IMR-90 (cell line): ENCODE measurements at regions not wholly inside any gene's neighbourhood (a gene's known extent, or its start where the extent isn't known, plus 50 kb on each side); places are given as distances from the start of the nearest gene placed in this dataset.

Experiments
- ATAC-seq: fragments of 200-7000 bp; cut with Tn5 transposase; 2 replicates; pipeline ENCODE4 v1.9.1; 2020; ENCODE audit warnings: low read depth, mild to moderate bottlenecking, moderate library complexity
- BruUV-seq: library from RNA; stranded (reverse); fragments of 400-500 nt; replicated peaks from 2 replicates; lab custom pipeline; 2021; lab: Mats Ljungman, UMichigan
- CTCF ChIA-PET: fragments of 300-600 bp; formaldehyde crosslinking; extraction: SDS; loops from one replicate; lab custom pipeline; 2021; ENCODE audit warnings: antibody characterized with exemption; lab: Yijun Ruan, JAX
- POLR2A ChIA-PET: fragments of 300-600 bp; sonication (Branson Sonifier 250); formaldehyde crosslinking; loops from one replicate; lab custom pipeline; 2022; ENCODE audit warnings: antibody characterized with exemption; ENCODE audit not compliant: unreplicated experiment; lab: Charles Lee
- DNase-seq: peaks from one replicate; pipeline ENCODE4 v3.0.0; 2013
- H2AFZ ChIP-seq: replicated peaks from 2 replicates; pipeline ENCODE3; 2013; ENCODE audit warnings: low read length, mild to moderate bottlenecking; ENCODE audit not compliant: poor library complexity
- H2AK5ac ChIP-seq: 2 replicates; pipeline ENCODE4 v1.6.1; 2013; ENCODE audit warnings: low read depth, low read length, inconsistent platforms
- H2AK9ac ChIP-seq: replicated peaks from 2 replicates; pipeline ENCODE3; 2013; ENCODE audit warnings: mild to moderate bottlenecking, low read depth, low read length, moderate library complexity; ENCODE audit not compliant: poor library complexity
- H2BK120ac ChIP-seq: 2 replicates; pipeline ENCODE4 v1.6.1; 2013; ENCODE audit warnings: low read depth, low read length, inconsistent platforms
- H2BK15ac ChIP-seq: 3 replicates; pipeline ENCODE4 v1.6.1; 2013; ENCODE audit warnings: low read depth, low read length, inconsistent platforms
- H2BK20ac ChIP-seq: 2 replicates; pipeline ENCODE4 v1.6.1; 2013; ENCODE audit warnings: low read depth, mild to moderate bottlenecking, inconsistent platforms, low read length, moderate library complexity
- H2BK5ac ChIP-seq: 2 replicates; pipeline ENCODE4 v1.6.1; 2013; ENCODE audit warnings: mild to moderate bottlenecking, low read depth, low read length, inconsistent platforms; ENCODE audit not compliant: poor library complexity, severe bottlenecking
- H3K14ac ChIP-seq: replicated peaks from 2 replicates; pipeline ENCODE4 v1.6.1; 2013; ENCODE audit warnings: low read depth, low read length, inconsistent platforms
- H3K18ac ChIP-seq: 2 replicates; pipeline ENCODE4 v1.6.1; 2013; ENCODE audit warnings: low read depth, low read length, control low read depth
- H3K23ac ChIP-seq: 2 replicates; pipeline ENCODE4 v1.6.1; 2013; ENCODE audit warnings: low read depth, low read length, inconsistent platforms
- H3K27ac ChIP-seq: 2 replicates; pipeline ENCODE4 v1.5.1; 2013; ENCODE audit warnings: mild to moderate bottlenecking, control low read depth, low read length; ENCODE audit not compliant: insufficient read depth
- H3K27me3 ChIP-seq: 2 replicates; pipeline ENCODE4 v1.6.1; 2013; ENCODE audit warnings: low read length; ENCODE audit not compliant: control insufficient read depth, insufficient read depth
- H3K36me3 ChIP-seq: 2 replicates; pipeline ENCODE4 v1.6.1; 2013; ENCODE audit warnings: low read length, mixed read lengths; ENCODE audit not compliant: control insufficient read depth, insufficient read depth
- H3K4ac ChIP-seq: 2 replicates; pipeline ENCODE4 v1.6.1; 2013; ENCODE audit warnings: low read depth, low read length, inconsistent platforms
- H3K4me1 ChIP-seq: 2 replicates; pipeline ENCODE4 v1.6.1; 2013; ENCODE audit warnings: low read length, mixed read lengths; ENCODE audit not compliant: control insufficient read depth, insufficient read depth
- H3K4me2 ChIP-seq: 2 replicates; pipeline ENCODE4 v1.6.1; 2013; ENCODE audit warnings: low read depth, mild to moderate bottlenecking, control low read depth, low read length, moderate library complexity
- H3K4me3 ChIP-seq: 2 replicates; pipeline ENCODE4 v1.5.1; 2013; ENCODE audit warnings: low read depth, mild to moderate bottlenecking, control low read depth, low read length, moderate library complexity; ENCODE audit not compliant: insufficient read depth
- H3K56ac ChIP-seq: 2 replicates; pipeline ENCODE4 v1.6.1; 2013; ENCODE audit warnings: low read length, inconsistent platforms; ENCODE audit not compliant: insufficient read depth; ENCODE audit errors: extremely low read depth
- H3K79me1 ChIP-seq, 2 experiments: 2 replicates each; pipeline ENCODE4 v1.6.1; 2013; ENCODE audit warnings: low read length in 2 of 2, inconsistent platforms in 1 of 2, low read depth in 1 of 2
- H3K9ac ChIP-seq: 2 replicates; pipeline ENCODE4 v1.6.1; 2013; ENCODE audit warnings: low read depth, low read length, control low read depth
- H3K9me1 ChIP-seq: 2 replicates; pipeline ENCODE4 v1.6.1; 2013; ENCODE audit warnings: low read length, inconsistent platforms; ENCODE audit not compliant: insufficient read depth
- H3K9me3 ChIP-seq: 2 replicates; pipeline ENCODE4 v1.6.1; 2013; ENCODE audit warnings: low read length; ENCODE audit not compliant: control insufficient read depth, insufficient read depth
- H4K20me1 ChIP-seq: 2 replicates; pipeline ENCODE4 v1.6.1; 2013; ENCODE audit warnings: low read length, inconsistent platforms; ENCODE audit not compliant: insufficient read depth
- H4K5ac ChIP-seq: 2 replicates; pipeline ENCODE4 v1.6.1; 2013; ENCODE audit warnings: mild to moderate bottlenecking, low read depth, low read length, control low read depth
- H4K8ac ChIP-seq, 2 experiments: 2 replicates each; pipeline ENCODE4 v1.6.1; 2013; ENCODE audit warnings: low read depth in 2 of 2, low read length in 2 of 2, control low read depth in 1 of 2, inconsistent platforms in 1 of 2
- H4K91ac ChIP-seq: 2 replicates; pipeline ENCODE4 v1.6.1; 2013; ENCODE audit warnings: low read depth, low read length, inconsistent platforms; ENCODE audit not compliant: insufficient read depth
- FOS ChIP-seq: fragments of 150-350 bp; IDR thresholded peaks from 2 replicates; pipeline ENCODE4 v1.6.1; 2016; ENCODE audit warnings: low read depth, low read length
- MAFK ChIP-seq: IDR thresholded peaks from 2 replicates; pipeline ENCODE4 v1.6.1; 2012; ENCODE audit warnings: low read depth, low read length, improper control_type of control experiment
- MAZ ChIP-seq: IDR thresholded peaks from 2 replicates; pipeline ENCODE4 v1.6.1; 2012; ENCODE audit warnings: low read depth, mild to moderate bottlenecking, low read length, improper control_type of control experiment, moderate library complexity, borderline replicate concordance
- MXI1 ChIP-seq: IDR thresholded peaks from 2 replicates; pipeline ENCODE4 v1.6.1; 2012; ENCODE audit warnings: low read depth, mild to moderate bottlenecking, low read length, moderate library complexity, borderline replicate concordance
- NFE2L2 ChIP-seq: fragments of 150-350 bp; IDR thresholded peaks from 2 replicates; pipeline ENCODE4 v1.6.1; 2016; ENCODE audit warnings: low read depth, mild to moderate bottlenecking, low read length
- POLR2A ChIP-seq: IDR thresholded peaks from 2 replicates; pipeline ENCODE4 v1.6.1; 2012; ENCODE audit warnings: mild to moderate bottlenecking, low read depth, low read length
- RAD21 ChIP-seq: IDR thresholded peaks from 2 replicates; pipeline ENCODE4 v1.6.1; 2012; ENCODE audit warnings: low read length, improper control_type of control experiment
- RFX5 ChIP-seq: IDR thresholded peaks from 2 replicates; pipeline ENCODE4 v1.8.0; 2012; ENCODE audit warnings: low read depth, mild to moderate bottlenecking, low read length, moderate library complexity
- WGBS, 2 experiments: methylation state at CpG; one replicate each; pipeline versions ENCODE4 v1.1.5 to v1.1.7; 2013; ENCODE audit warnings: missing lambda C conversion rate in 2 of 2; ENCODE audit not compliant: insufficient read length in 1 of 2; ENCODE audit errors: extremely low coverage in 2 of 2; 5-methylcytosine and 5-hydroxymethylcytosine counted together
- dilution Hi-C: fragments of 300-500 bp; cut with HindIII; formaldehyde crosslinking; loops from one replicate; pipeline ENCODE4 v1.14.3; 2018; ENCODE audit warnings: low sequenced_read_pairs; ENCODE audit not compliant: unreplicated experiment
- in situ Hi-C: fragments of 300-500 bp; cut with MboI; formaldehyde crosslinking; loops from 3 replicates; pipeline ENCODE4 v1.14.3; 2019; ENCODE audit warnings: low sequenced_read_pairs, inconsistent platforms, mixed read lengths
- intact Hi-C: fragments of 100-400 bp; cut with micrococcal nuclease; formaldehyde crosslinking; loops from 2 replicates; pipeline ENCODE4 v1.10.0; 2022
- TF ChIP-seq, protein P1 (sequence below): fragments of 150-350 bp; IDR thresholded peaks from 2 replicates; pipeline ENCODE4 v1.6.1; 2016; ENCODE audit warnings: low read depth, mild to moderate bottlenecking, low read length, moderate library complexity, borderline replicate concordance

DNA sequence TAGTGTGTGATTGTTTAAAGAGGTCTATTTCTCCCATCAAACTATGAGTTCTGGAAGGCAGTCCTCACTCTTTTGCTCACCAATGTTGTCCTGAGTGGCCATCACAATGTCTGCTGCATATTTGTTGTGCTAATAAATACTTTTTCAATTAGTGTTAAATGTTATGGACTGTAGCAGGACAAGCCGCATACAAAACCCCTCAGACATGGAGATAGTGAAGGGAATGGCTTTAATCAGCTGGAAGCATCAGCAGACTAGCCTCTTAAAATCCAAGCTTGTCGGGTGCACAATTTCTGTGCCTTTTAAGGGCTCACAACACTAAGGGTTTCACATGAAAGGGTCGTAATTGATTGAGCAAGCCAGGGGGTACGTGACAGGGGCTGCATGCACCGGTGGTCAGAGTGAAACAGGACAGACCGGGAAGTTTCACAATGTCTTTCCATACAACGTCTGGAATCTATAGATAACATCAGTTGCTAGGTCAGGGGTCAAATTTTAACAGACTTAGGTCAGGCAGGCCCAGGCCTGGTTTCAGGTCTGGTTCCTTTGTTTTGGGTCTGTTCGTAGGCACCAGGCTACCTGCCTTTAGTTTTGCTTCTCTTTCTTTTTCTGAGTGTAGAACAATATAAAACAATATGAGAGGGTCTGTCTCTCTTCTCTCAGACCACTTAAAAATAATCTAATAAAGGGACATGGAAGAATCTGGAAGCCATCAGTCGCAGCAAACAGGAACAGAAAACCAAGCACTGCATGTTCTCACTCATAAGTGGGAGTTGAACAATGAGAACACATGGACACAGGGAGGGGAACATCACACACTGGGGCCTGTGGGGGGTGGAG lies 327.6 kb upstream of the HTR1E start:
- dilution Hi-C loops (no loop called here), intact Hi-C loops (no loop called here), in situ Hi-C loops (no loop called here)
- H2BK20ac ChIP-seq = no peak overlapping the region
- H4K8ac ChIP-seq = no peak overlapping the region
- no peak overlapping the region for H3K23ac ChIP-seq
- H2BK5ac ChIP-seq = no peak overlapping the region
- no peaks in the 10 kb centered on the region for H3K4me1 ChIP-seq
- H3K9ac ChIP-seq = no peak overlapping the region
- 28% methylated on average over 3 of the region's 9 CpGs; no CpG with 5 or more reads in 1 of the 2 experiments for WGBS, 2 experiments
- no peak overlapping the region for H4K5ac ChIP-seq
- H4K91ac ChIP-seq = no peak overlapping the region
- no peak overlapping the region for H3K4me2 ChIP-seq
- H3K56ac ChIP-seq = no peak overlapping the region
- no peak overlapping the region for H2AK5ac ChIP-seq
- H2AK9ac ChIP-seq = no peak overlapping the region
- H4K20me1 ChIP-seq = no peaks in the 10 kb centered on the region
- ATAC-seq (no peak), DNase-seq (no peak)
- H3K18ac ChIP-seq = no peak overlapping the region
- ChIA-PET CTCF (no interaction called here), POLR2A (no interaction called here)
- H2BK120ac ChIP-seq = no peak overlapping the region
- no peak overlapping the region for H3K27ac ChIP-seq
- H3K9me1 ChIP-seq = no peaks in the 10 kb centered on the region
- H2BK15ac ChIP-seq = no peak overlapping the region
- no TSS peak for BruUV-seq
- no peak overlapping the region for H3K4ac ChIP-seq
- no peaks in the 10 kb centered on the region for H3K79me1 ChIP-seq
- no peak overlapping the region for H3K14ac ChIP-seq
- no peaks in the 10 kb centered on the region for H3K27me3 ChIP-seq
- no peaks in the 10 kb centered on the region for H3K36me3 ChIP-seq
- H3K9me3 ChIP-seq = peaks cover 5% of the 10 kb centered on the region; the same call in 1 of the 2 replicates
- no peak overlapping the region for H2AFZ ChIP-seq
- no peak overlapping the region for H3K4me3 ChIP-seq
- TF ChIP-seq NFE2L2 (no peak), MXI1 (no peak), MAFK (no peak), MAZ (no peak), FOS (no peak), RFX5 (no peak), RAD21 (no peak), POLR2A (no peak)
- TF ChIP-seq, protein P1, sequence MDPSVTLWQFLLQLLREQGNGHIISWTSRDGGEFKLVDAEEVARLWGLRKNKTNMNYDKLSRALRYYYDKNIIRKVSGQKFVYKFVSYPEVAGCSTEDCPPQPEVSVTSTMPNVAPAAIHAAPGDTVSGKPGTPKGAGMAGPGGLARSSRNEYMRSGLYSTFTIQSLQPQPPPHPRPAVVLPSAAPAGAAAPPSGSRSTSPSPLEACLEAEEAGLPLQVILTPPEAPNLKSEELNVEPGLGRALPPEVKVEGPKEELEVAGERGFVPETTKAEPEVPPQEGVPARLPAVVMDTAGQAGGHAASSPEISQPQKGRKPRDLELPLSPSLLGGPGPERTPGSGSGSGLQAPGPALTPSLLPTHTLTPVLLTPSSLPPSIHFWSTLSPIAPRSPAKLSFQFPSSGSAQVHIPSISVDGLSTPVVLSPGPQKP = no peak
